Epidermal melanocyte (primary cell): ENCODE measurements at regions not wholly inside any gene's neighbourhood (a gene's known extent, or its start where the extent isn't known, plus 50 kb on each side); places are given as distances from the start of the nearest gene placed in this dataset.
"Not testable (repeated sequence)": the region's sequence is repeated elsewhere in the genome, so short reads cannot be mapped to it uniquely, and the experiment has no call there.

Source experiments
- DNase-seq: peaks from one replicate; pipeline ENCODE4 v3.0.0; 2011; ENCODE audit warnings: low spot score; ENCODE audit not compliant: insufficient read length

DNA sequence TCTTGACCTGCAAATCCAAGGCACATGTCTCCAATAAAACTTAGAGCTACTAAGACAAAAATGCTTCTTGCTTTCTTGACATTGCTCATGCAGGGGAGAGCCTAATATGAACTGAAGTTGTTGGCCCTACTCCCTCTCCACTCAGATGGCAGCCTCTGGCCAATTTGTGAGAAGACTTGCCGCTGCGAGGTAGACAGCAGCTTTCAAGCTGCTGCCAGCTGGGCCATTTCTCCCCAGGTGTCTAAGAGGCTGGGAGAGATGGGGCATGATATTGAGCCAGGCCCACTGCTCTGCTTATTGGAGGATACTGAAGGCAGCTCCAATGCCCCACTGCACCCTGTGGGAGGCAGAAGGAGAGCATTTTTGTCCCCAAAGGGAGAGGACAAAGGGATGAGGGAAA is 380.5 kb downstream of the RASEF start:
- no peak for DNase-seq

DNA sequence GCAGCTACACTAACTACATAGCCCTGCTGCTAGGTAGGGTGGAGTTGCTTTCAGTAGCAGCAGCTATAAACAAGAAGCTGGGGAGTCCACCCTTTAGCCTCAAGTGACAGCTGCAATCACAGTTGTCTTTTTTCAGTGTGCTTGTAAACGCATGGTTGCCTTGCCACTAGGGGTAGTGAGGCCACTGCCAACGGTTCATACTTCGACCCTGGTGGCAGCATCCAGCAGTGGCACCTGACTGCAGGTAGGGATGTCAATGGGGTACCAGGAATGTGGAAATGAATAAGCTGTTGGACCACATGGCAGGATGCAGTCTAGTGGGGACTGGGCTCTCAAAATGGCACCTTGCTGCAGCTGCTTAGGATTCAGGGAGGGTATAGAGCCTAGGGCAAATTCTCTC is 367.2 kb downstream of the RASEF start:
- DNase-seq = no peak

DNA sequence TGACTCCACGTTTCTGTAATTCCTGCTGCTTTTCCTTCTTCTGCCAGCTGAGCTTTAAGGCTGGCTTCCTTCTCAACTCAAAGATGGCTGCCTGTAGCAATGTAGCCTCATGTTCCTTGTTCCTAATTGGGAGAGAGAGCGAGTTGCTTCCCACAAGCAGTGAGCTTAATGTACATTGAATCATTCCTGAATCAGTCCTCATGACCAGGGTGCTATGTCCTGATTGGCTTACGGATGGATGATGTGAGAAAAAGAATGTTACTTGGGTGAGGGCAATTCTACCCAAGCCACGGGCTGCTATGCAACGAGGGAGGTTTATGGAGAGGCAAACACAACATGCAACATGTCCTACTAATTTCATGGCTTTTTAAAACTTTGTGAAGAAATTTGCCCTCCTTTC is 356.2 kb downstream of the RASEF start:
- no peak for DNase-seq

DNA sequence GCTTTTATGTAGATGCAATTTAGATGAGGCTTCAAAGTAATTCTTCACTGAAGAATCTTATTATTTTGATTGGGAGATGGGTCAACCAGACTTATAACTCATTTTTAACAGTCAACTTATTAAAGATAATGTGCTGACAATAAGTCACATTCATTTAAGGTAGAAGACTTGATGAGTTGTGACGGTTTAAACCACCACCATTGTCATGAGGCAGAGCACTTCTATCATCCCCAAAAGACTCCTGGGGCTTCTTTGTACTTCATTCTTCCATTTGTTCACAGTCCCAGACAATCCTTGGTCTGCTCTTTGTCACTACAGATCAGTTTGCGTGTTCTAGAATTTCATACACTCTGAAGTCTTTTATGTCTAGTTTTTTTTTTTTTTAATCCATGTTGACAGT is 346.1 kb downstream of the RASEF start:
- no peak for DNase-seq

DNA sequence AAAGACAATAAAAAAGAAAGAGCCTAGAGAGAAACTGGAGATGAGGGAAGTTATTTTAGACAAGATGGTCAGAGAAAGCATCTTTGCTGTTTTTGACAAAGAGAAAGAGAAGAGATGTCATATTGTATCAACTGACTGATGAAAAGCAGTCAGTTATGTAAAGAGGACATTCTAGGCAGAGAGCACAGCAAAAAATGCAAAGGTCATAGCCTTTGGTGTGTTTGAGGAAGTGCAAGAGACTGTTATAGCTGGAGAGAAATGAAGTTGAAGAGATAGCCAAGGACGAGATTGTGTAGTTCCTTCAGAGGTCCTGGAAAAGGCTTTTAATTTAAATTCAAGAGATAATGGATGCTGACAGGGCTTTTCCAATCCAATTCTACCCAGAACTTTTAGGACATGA is 342.4 kb downstream of the RASEF start:
- DNase-seq = no peak

DNA sequence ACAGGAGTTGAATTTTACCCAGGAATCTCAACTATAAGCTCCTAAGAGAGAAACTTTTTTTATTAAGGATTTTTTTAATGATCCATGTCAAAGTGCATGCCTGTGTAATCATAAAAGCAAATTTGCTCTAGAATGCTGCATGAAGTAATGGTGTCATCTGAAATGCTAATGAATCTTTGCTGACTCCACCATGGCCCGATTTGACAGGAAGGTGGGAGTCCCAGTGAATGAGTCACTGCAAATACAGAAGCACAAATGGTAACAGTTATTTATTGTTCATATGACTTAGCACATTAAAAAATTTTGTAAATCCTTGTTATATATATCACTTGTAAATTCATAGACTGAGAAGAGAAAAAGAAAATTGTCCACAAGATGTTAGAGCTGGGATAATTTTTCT is 341.3 kb downstream of the RASEF start:
- no peak for DNase-seq

DNA sequence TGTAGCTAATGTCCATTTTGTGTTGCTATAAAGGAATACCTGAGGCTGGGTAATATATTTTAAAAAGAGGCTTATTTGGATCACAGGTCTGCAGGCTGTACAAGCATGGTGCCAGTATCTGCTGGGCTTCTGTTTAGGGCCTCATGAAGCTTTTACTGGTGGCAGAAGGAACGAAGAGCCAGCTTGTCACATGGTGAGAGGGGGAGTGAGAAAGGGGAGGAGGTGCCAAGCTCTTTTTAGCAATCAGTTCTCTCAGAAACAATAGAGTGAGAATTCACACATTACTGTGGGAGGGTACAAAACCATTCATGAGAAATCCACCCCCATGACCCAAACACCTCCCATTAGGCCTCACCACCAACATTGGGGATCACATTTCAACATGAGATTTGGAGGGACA is 340.9 kb downstream of the RASEF start:
- DNase-seq = no peak

DNA sequence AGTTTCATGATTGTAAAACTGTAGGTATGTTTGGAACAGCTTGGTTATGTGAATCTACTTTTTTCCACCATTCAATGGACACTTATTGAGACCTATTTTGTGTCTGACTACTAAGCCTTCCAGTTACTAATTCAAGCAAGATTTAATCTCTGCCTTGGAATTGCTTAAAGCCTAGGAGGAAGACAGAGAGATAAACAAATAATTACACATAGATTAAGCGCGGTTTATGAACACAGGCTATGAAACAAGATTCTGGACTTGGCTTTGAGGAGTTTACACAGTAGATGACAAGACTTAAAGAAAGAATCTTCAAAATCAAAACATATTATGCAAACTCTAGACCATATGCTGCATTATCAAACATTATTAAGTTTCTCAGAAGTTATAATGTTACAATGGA is 340.4 kb downstream of the RASEF start:
- DNase-seq = no peak

DNA sequence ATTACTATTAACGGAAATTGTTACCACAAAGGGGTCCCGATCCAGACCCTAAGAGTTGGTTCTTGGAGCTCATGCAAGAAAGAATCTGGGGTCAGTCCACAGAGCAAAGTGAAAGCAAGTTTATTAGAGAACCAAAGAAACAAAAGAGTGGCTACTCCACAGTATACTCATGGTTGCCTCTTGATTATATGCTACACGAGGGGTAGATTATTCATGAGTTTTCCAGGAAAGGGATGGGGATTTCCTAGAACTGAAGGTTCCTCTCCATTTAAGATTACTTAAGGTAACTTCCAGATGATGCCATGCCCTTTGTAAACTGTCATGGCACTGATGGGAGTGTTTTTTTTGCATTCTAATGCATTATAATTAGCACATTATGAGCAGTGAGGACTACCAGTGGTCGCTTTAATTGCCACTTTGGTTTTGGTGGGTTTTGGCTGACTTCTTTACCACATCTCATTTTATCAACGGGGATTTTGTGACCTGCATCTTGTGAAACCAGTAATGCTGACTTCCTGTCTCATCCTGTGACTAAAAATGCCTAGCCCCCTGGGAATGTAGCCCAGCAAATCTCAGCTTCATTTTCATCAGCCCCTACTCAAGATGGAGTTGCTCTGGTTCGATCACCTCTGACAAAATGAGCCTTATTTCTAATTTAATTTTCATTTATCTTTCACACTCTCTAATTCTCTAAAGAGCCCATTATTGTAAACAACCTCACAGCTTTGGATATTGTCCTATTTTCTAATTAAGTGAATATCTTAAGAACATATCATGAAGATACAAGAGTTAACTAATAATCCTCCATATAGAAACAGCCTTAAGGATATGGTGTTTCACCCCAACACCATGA is 336.3 kb downstream of the RASEF start:
- DNase-seq = no peak

DNA sequence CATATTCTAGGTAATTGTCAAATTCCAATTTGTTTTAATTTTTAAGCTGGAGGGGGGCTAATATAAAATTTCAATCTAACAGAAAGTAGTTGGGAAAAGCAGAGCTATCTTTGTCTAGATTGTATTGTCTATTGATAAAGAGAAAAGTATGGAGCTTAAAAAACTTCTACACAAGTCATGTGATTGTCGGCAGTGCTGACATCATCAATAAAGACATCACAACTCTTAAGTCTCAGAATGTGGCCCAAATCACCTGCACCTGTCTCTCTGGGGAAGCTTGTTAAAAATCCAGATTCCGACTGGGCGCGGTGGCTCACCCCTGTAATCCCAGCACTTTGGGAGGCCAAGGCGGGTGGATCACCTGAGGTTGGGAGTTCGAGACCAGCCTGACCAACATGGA is 333.8 kb downstream of the RASEF start:
- DNase-seq = no peak

DNA sequence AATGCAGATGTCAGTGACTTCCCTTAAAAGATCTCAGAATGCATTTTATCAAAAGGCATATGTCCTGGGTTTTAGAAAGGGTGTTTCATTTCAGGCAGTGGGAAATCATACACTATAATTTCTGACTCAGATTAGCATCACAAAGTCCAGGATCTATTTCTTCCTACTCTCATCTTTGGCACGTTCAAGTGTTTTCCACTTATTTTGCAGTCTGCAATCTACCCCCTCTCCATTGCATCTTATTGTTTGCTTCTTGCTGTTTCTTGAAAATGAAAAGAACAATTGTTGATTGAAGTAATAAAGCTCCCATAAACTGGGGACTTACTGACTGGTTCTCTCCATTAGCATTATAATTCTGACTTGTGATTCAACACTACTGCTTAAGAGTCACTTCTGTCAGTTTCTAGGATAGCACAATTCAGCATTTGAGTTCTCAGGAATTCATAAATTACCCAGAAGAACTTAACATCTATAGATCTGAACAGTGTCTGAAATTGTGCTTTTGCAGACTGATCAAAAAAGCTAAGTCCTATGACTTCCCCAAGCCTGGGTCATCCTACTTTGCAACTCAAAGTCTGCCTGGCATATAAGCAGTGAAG is 332.9 kb downstream of the RASEF start:
- no peak for DNase-seq

DNA sequence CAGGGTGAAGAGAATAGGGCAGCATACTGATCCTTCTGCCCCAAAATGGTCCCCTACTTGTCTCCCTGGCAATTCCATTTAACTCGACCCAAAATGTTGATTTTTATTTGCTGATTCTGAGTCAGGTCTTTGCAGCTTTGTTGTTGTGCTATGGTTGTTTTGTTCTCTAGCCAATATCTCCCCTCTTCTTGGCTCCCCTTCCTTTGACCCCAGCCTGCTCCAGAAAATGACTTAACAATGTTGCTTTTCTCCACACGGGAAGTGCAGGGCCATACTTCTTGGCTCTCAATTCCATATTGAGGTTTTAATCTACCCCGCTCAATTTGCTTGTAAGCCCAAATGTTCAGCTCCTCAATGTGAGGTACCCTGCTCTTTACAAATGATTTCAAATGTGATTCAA is 330.0 kb downstream of the RASEF start:
- DNase-seq = no peak

DNA sequence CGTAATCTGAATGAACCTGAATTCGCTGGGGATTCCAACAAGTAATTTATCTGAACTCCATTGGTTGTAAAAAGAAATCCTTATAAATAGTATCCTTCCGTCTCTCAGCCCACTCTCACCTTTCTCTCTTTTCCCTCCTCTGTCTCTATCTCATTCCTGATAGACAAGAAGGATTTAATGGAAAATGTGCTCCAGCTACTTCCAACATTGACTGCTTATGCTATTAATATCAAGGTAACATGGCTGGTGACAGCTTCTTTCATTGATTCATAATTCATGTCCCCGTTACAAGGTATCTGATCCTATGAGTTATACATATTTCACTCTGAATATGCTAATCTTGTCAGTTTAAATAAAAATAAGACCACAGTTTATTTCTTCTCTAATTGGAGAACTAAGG is 326.8 kb downstream of the RASEF start:
- no peak for DNase-seq

DNA sequence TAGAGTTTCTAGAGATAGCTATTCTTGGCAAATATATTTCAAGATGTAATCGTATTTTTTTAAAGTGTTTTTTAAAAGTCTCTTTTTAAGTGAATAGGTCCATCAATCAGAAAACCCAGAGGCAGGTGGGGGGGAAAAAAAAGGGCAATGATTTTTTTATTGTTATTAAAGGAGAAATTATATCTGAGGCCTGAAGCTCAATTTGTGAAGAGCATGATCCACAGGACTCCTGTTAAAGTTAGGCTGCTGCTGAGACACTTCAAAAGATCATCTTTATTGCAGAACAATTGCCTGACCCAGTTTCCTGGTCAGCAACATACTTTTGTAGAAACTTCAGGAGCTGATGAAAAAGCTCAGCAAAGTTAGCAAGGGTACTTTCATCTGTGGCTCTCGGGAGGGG is 326.2 kb downstream of the RASEF start:
- DNase-seq = no peak

DNA sequence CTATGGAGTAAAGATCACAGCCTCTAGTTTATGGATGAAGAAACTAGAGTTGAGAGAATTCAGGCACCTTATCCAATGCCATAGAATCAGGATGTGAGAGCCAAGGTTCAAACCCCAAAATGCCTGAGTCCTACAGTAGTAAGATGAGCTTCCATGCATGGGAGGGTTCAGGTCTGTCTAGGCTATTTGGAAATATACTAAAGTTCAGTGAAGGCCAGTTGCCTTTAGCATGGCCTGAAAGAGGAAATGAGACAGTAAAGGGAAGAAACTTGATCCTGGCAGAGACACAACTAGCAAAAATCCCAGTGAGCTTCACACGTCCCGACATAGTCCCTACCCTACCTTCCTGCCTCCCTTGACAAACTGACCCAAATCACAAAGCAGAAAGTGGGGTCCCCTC is 317.0 kb downstream of the RASEF start:
- DNase-seq = no peak

DNA sequence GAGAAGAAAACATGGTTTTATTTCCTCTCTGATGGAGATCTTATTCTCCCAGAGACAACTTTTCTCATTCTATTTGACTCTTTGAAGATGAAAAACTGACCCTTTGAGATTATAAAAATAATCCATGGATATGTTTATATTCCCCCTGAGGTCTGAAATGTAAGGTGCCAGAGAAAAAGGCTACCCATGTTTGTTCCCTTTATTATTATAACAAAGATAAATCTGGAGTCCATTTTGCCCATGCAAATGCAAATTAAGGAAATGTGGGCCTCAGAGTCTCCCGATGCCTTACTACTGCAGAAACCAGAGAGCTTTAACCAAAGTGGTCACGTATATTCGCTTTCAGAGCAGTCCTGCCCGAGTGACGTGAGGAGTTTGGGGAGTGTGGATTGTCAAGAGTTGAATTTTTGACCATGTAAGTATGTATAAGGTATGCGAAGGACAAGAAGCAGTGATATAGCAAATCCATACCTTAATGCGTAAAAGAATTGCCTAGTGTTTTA is 312.5 kb downstream of the RASEF start:
- no peak for DNase-seq

DNA sequence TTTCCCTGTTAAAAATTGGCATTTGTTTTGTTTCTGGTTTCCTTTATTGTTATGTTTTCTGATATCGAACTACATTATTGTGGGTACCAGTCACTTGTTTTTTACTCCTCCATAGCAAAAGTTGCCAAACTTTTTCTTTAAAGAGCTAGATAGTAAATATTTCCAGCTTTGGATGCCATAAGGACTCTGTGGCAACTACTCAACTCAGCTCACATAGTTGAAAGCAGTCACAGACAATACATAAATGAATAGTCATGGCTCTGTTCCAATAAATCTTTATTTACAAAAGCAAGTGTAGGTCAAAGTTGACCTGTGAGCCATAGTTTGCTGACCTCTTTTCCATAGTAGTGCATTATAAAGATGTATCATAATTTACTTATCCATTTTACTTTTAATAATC is 305.0 kb downstream of the RASEF start:
- DNase-seq = no peak

DNA sequence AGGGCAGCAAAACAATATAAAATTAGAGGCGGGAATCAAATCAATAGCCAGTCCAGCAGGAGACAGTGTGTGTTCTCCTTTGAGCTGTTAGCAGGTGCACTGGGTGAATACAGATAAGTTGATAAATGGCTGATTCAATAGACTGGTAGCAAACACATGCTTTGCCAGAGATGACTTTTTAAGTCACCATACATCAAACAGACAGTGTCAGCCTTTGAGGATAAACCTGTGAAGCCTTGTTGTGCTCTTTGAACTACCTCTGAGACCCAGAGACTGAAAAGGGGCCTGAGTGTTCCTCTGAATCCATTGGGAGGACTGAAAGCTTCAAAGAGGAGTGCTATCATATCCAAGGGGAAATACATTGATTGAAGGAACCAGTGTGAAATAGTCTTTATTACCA is 301.9 kb downstream of the RASEF start:
- DNase-seq = no peak

DNA sequence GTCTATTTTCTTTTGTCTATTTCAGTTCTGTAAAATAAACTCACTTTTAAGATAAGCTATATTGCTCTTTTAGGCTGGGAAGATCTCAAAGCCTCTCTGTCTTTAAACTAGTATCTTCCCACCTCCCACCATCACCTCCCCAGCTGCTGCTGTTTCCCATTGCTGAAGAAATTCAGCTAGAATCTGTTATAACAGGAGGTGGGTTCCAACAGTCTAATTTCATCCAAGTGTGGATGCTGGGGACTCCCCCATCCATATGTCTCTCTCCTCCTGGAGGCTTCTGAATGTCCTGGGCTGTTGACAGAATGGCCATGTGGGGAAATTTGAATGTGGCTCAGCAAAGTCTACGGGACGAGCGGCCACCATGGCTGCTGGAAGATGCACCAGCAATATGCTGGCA is 301.0 kb downstream of the RASEF start:
- no peak for DNase-seq

DNA sequence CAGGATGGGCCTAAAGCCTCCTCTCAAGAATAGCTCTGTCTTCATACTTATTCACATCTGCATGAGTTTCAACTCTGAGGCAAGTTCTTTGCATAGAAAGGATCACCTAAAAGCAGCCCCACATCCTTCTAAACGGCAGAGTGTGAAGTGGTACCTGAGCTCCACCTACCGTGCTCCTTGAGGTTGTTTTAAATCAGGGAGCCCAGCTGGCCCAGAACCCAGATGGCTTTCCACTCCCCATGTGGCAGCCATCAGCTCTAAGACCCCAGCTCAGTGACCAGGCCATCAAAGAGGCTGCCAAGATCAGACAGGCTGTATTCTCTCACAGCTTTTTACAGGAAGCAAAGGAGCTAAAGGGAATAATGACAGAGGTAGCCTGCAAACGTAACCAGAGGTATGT is 299.3 kb downstream of the RASEF start:
- no peak for DNase-seq

DNA sequence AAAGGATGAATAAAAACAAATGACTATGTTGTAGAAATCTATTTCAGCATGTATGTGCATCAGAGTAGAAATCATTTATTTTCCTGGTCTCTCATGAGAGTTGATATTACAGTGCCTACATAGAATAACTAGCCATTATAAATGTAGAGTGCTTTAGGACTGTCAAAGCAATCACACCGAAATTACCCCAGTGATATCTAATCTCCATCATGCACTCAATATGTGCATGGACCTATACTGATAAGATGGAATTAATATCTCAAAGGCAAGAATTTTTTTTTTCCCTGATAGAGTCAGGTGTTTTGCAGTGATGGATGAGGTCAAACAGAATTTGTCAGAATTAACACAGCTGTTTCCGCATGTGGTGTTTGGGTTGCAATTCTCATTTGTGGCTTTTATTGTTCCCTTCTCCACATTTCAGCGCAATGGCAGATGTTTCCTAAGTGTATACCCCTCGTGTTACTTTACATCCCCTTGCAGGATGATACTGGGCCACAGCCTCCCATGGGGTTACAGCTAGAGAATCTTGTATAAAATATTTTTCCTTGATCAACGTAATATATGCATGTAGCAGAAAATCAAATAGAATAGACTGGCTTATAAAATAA is 298.8 kb downstream of the RASEF start:
- DNase-seq = no peak

DNA sequence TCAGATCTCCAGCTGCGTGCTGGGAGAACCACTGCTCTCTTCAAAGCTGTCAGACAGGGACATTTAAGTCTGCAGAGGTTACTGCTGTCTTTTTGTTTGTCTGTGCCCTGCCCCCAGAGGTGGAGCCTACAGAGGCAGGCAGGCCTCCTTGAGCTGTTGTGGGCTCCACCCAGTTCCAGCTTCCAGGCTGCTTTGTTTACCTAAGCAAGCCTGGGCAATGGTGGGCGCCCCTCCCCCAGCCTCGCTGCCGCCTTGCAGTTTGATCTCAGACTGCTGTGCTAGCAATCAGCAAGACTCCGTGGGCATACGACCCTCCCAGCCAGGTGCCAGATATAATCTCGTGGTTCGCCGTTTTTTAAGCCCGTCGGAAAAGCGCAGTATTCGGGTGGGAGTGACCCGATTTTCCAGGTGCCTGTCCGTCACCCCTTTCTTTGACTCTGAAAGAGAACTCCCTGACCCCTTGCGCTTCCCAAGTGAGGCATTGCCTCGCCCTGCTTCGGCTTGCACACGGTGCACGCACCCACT is 288.2 kb downstream of the RASEF start:
- not testable (repeated sequence) for DNase-seq
